HG03460 (cell line): ENCODE measurements at regions not wholly inside any gene's neighbourhood (a gene's known extent, or its start where the extent isn't known, plus 50 kb on each side); places are given as distances from the start of the nearest gene placed in this dataset.

ENCODE experiments used
- ATAC-seq: cut with Tn5 transposase; IDR thresholded peaks from one replicate; pipeline ENCODE4 v1.9.1; 2021; ENCODE audit not compliant: unreplicated experiment

- ATAC-seq = no peak
Measured at GRCh38 chr5:30765227-30765626, 428.3 kb upstream of the CDH6 start.

GRCh38 chr5:30764704-30765103 lies 428.8 kb upstream of the CDH6 start:
- no peak for ATAC-seq

GRCh38 chr5:30759731-30760130 lies 433.8 kb upstream of the CDH6 start:
- ATAC-seq = no peak

GRCh38 chr5:30752015-30752414 lies 441.5 kb upstream of the CDH6 start:
- no peak for ATAC-seq

GRCh38 chr5:30749971-30750370 lies 443.5 kb upstream of the CDH6 start:
- no peak for ATAC-seq

GRCh38 chr5:30747412-30747811 lies 446.1 kb upstream of the CDH6 start:
- no peak for ATAC-seq

- ATAC-seq = no peak
Measured at GRCh38 chr5:30736669-30737068, 456.8 kb upstream of the CDH6 start.

- no peak for ATAC-seq
Measured at GRCh38 chr5:30734118-30734517, 459.4 kb upstream of the CDH6 start.

GRCh38 chr5:30725073-30725472 lies 468.4 kb upstream of the CDH6 start:
- no peak for ATAC-seq

- no peak for ATAC-seq
Measured at GRCh38 chr5:30698217-30698616, 495.3 kb upstream of the CDH6 start.

- ATAC-seq = no peak
Measured at GRCh38 chr5:30693326-30693725, 500.2 kb upstream of the CDH6 start.

GRCh38 chr5:30690931-30691330 lies 502.6 kb upstream of the CDH6 start:
- no peak for ATAC-seq

- no peak for ATAC-seq
Measured at GRCh38 chr5:30687461-30687860, 506.0 kb upstream of the CDH6 start.

GRCh38 chr5:30686530-30686929 lies 507.0 kb upstream of the CDH6 start:
- no peak for ATAC-seq

GRCh38 chr5:30676223-30676840 lies 517.2 kb upstream of the CDH6 start:
- no peak for ATAC-seq

- ATAC-seq = no peak
Measured at GRCh38 chr5:30667293-30667692, 526.2 kb upstream of the CDH6 start.

- no peak for ATAC-seq
Measured at GRCh38 chr5:30663536-30663935, 530.0 kb upstream of the CDH6 start.

GRCh38 chr5:30662373-30662772 lies 531.1 kb upstream of the CDH6 start:
- no peak for ATAC-seq

GRCh38 chr5:30661730-30662129 lies 531.8 kb upstream of the CDH6 start:
- ATAC-seq = no peak

GRCh38 chr5:30659417-30659816 lies 534.1 kb upstream of the CDH6 start:
- ATAC-seq = no peak

GRCh38 chr5:30650311-30650710 lies 543.2 kb upstream of the CDH6 start:
- ATAC-seq = no peak

- ATAC-seq = no peak
Measured at GRCh38 chr5:30638899-30639298, 554.6 kb upstream of the CDH6 start.

- ATAC-seq = no peak
Measured at GRCh38 chr5:30627945-30628344, 565.5 kb upstream of the CDH6 start.

GRCh38 chr5:30626557-30626956 lies 566.9 kb upstream of the CDH6 start:
- no peak for ATAC-seq
